OCI-LY7 (cell line): ENCODE measurements at regions not wholly inside any gene's neighbourhood (a gene's known extent, or its start where the extent isn't known, plus 50 kb on each side); places are given as distances from the start of the nearest gene placed in this dataset.

ENCODE experiments used
- BruUV-seq: library from RNA; stranded (reverse); fragments of 400-500 nt; replicated peaks from 2 replicates; lab custom pipeline; 2021; lab: Mats Ljungman, UMichigan
- CTCF ChIA-PET: fragments of 300-600 bp; sonication (Branson Sonifier 250); formaldehyde crosslinking; loops from one replicate; lab custom pipeline; 2022; ENCODE audit warnings: antibody characterized with exemption; ENCODE audit not compliant: unreplicated experiment; lab: Charles Lee
- POLR2A ChIA-PET: fragments of 300-600 bp; sonication (Branson Sonifier 250); formaldehyde crosslinking; loops from one replicate; lab custom pipeline; 2022; ENCODE audit warnings: antibody characterized with exemption; lab: Charles Lee
- DNase-seq: peaks from one replicate; pipeline ENCODE4 v3.0.0-alpha.2; 2015; ENCODE audit warnings: low spot score
- H2AFZ ChIP-seq: fragments of 200-600 bp; sonication (generic), shearing (Covaris generic); 2 replicates; pipeline ENCODE4 v1.6.1; 2014; ENCODE audit warnings: mild to moderate bottlenecking, antibody characterized with exemption, low read length, moderate library complexity
- H3K27ac ChIP-seq: fragments of 200-600 bp; sonication (generic); 2 replicates; pipeline ENCODE4 v1.5.1; 2014; ENCODE audit warnings: mixed run types, low read depth, mild to moderate bottlenecking, moderate library complexity, low read length, inconsistent platforms; ENCODE audit not compliant: poor library complexity, severe bottlenecking
- H3K36me3 ChIP-seq: fragments of 200-600 bp; sonication (generic); 2 replicates; pipeline ENCODE4 v1.6.1; 2014; ENCODE audit warnings: mild to moderate bottlenecking, antibody characterized with exemption, low read length, moderate library complexity, mixed read lengths; ENCODE audit not compliant: insufficient read depth
- H3K4me1 ChIP-seq: fragments of 200-600 bp; sonication (generic); 2 replicates; pipeline ENCODE4 v1.5.1; 2014; ENCODE audit warnings: mild to moderate bottlenecking, low read length; ENCODE audit not compliant: insufficient read depth, poor library complexity, severe bottlenecking
- H3K4me2 ChIP-seq: fragments of 200-600 bp; sonication (generic); 2 replicates; pipeline ENCODE4 v1.6.1; 2014; ENCODE audit warnings: mild to moderate bottlenecking, low read length
- H3K4me3 ChIP-seq: fragments of 200-600 bp; sonication (generic); 2 replicates; pipeline ENCODE4 v1.5.1; 2014; ENCODE audit warnings: mild to moderate bottlenecking, low read depth, low read length; ENCODE audit not compliant: poor library complexity, severe bottlenecking
- H3K79me2 ChIP-seq: fragments of 200-600 bp; sonication (generic); 2 replicates; pipeline ENCODE4 v1.6.1; 2016; ENCODE audit warnings: low read depth, mild to moderate bottlenecking, low read length, moderate library complexity, mixed read lengths; ENCODE audit not compliant: insufficient read depth
- H3K9me2 ChIP-seq: fragments of 200-600 bp; sonication (generic); 2 replicates; pipeline ENCODE4 v1.6.1; 2016; ENCODE audit warnings: mild to moderate bottlenecking, low read length, mixed read lengths; ENCODE audit not compliant: insufficient read depth
- H3K9me3 ChIP-seq: fragments of 200-600 bp; sonication (generic); 2 replicates; pipeline ENCODE4 v1.6.1; 2014; ENCODE audit warnings: mild to moderate bottlenecking, mixed run types, low read length, mixed read lengths
- H4K20me1 ChIP-seq: fragments of 200-600 bp; sonication (generic); 2 replicates; pipeline ENCODE4 v1.6.1; 2014; ENCODE audit warnings: mild to moderate bottlenecking, antibody characterized with exemption, low read length, moderate library complexity, mixed read lengths; ENCODE audit not compliant: insufficient read depth
- EZH2phosphoT487 ChIP-seq: fragments of 200-600 bp; sonication (generic); IDR thresholded peaks from 2 replicates; pipeline ENCODE4 v1.6.1; 2018; ENCODE audit warnings: low read depth, borderline replicate concordance, mild to moderate bottlenecking, mixed run types, antibody characterized with exemption, low read length, moderate library complexity, mixed read lengths
- intact Hi-C: fragments of 100-400 bp; cut with micrococcal nuclease; formaldehyde crosslinking; loops from one replicate; pipeline ENCODE4 v1.10.0; 2022; ENCODE audit not compliant: unreplicated experiment
- TF ChIP-seq, protein P1 (sequence below): fragments of 200-600 bp; sonication (generic); conservative IDR thresholded peaks from 2 replicates; pipeline ENCODE4 v1.5.1; 2014; ENCODE audit warnings: mild to moderate bottlenecking, antibody characterized with exemption, low read length, moderate library complexity, mixed read lengths

DNA sequence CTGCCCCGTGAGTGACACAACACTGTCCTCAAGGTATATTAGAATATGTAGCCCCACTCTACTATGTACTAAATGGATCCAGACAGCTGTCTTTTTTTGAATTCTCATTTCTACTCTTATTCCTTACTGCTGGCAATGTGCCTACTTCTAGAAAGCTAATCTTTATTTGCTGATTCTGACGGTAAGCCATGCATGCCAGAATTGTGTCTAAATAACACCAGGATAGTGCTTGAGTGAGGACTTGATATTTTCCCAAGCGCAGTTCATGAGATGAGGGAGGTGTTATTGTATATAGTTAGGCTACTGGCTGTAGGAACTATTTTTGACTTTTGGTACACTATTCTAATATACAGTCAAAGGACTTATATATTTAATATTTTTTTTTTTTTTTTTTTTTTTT, 316.2 kb upstream of the NAV3 start:
- Histone ChIP-seq H3K27ac (no peak overlapping the region), H2AFZ (no peak overlapping the region), H3K79me2 (no peaks in the 10 kb centered on the region), H3K4me2 (no peak overlapping the region), H3K4me3 (no peak overlapping the region), H3K4me1 (no peaks in the 10 kb centered on the region), H3K9me2 (no peaks in the 10 kb centered on the region), H3K36me3 (no peaks in the 10 kb centered on the region), H3K9me3 (no peaks in the 10 kb centered on the region), H4K20me1 (no peaks in the 10 kb centered on the region)
- TF ChIP-seq, protein P1, sequence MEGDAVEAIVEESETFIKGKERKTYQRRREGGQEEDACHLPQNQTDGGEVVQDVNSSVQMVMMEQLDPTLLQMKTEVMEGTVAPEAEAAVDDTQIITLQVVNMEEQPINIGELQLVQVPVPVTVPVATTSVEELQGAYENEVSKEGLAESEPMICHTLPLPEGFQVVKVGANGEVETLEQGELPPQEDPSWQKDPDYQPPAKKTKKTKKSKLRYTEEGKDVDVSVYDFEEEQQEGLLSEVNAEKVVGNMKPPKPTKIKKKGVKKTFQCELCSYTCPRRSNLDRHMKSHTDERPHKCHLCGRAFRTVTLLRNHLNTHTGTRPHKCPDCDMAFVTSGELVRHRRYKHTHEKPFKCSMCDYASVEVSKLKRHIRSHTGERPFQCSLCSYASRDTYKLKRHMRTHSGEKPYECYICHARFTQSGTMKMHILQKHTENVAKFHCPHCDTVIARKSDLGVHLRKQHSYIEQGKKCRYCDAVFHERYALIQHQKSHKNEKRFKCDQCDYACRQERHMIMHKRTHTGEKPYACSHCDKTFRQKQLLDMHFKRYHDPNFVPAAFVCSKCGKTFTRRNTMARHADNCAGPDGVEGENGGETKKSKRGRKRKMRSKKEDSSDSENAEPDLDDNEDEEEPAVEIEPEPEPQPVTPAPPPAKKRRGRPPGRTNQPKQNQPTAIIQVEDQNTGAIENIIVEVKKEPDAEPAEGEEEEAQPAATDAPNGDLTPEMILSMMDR: no peak
- TF ChIP-seq EZH2phosphoT487: no peak
- no TSS peak for BruUV-seq
- intact Hi-C loops: no loop called here
- ChIA-PET POLR2A (no interaction called here), CTCF (no interaction called here)
- no peak for DNase-seq

DNA sequence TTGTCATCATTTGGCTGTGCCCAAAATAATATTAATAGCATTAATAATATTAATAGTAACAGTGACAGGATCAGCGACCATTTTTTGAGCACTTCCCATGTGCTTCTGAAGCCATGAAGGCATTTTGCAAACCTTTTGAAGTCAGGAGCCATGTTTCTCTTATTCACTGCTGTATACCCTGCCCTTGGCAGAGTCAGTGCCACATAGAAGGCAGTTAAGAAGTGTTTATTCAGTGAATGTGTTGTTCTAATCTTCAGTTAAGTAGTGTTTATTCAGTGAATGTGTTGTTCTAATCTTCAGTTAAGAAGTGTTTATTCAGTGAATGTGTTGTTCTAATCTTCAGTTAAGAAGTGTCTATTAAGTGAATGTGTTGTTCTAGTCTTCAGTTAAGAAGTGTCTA, 319.7 kb upstream of the NAV3 start:
- no TSS peak for BruUV-seq
- intact Hi-C loops: no loop called here
- Histone ChIP-seq H3K9me2 (no peaks in the 10 kb centered on the region), H3K4me1 (no peaks in the 10 kb centered on the region), H3K4me2 (no peak overlapping the region), H3K27ac (no peak overlapping the region), H3K9me3 (no peaks in the 10 kb centered on the region), H2AFZ (no peak overlapping the region), H3K36me3 (no peaks in the 10 kb centered on the region), H3K79me2 (no peaks in the 10 kb centered on the region), H4K20me1 (no peaks in the 10 kb centered on the region), H3K4me3 (no peak overlapping the region)
- no peak for DNase-seq
- POLR2A ChIA-PET: no interaction called here
- CTCF ChIA-PET: no interaction called here
- TF ChIP-seq, protein P1: no peak
- TF ChIP-seq EZH2phosphoT487: no peak

DNA sequence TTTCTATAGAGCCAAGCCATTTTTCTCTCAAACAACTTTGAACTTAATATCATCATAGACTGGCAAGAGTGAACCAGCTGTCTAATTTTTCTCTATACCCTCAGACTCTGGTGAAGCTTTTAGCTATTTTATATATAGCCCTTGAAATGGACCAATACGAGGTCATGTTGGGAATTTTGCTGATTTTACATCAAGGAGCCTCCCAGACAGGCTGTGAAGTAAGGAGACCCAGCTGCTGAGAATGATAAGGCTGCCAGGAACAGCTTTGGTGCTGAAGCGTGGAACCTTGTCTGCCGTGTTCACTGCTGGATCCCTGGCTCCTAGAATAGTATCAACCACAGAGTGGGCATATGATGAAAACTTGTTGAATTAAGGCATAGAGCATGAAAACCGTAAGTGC, 326.2 kb upstream of the NAV3 start:
- H3K4me2 ChIP-seq: no peak overlapping the region
- POLR2A ChIA-PET: interaction anchor here (0.7 kb wide), 1 partner anchor 474 kb away, joined by 3 read pairs; no protein-coding TSS in a partner anchor
- intact Hi-C loops: no loop called here
- no peaks in the 10 kb centered on the region for H3K79me2 ChIP-seq
- H4K20me1 ChIP-seq: no peaks in the 10 kb centered on the region
- no peaks in the 10 kb centered on the region for H3K4me1 ChIP-seq
- no peaks in the 10 kb centered on the region for H3K9me2 ChIP-seq
- no peak overlapping the region for H3K27ac ChIP-seq
- no peak overlapping the region for H2AFZ ChIP-seq
- H3K36me3 ChIP-seq: no peaks in the 10 kb centered on the region
- CTCF ChIA-PET: no interaction called here
- DNase-seq: no peak
- no peak overlapping the region for H3K4me3 ChIP-seq
- TF ChIP-seq, protein P1: no peak
- TF ChIP-seq EZH2phosphoT487: no peak
- no TSS peak for BruUV-seq
- H3K9me3 ChIP-seq: no peaks in the 10 kb centered on the region
